ENCODE measurements at regions not wholly inside any gene's neighbourhood (a gene's known extent, or its start where the extent isn't known, plus 50 kb on each side); places are given as distances from the start of the nearest gene placed in this dataset.

GRCh38 chr3:168407381-168407780 lies 311.7 kb upstream of the GOLIM4 start:
- Mint-ChIP-seq H3K27ac (no peak overlapping the region), H3K9me3 (peaks cover 2% of the 10 kb centered on the region), H3K4me3 (no peak overlapping the region), H3K4me1 (no peaks in the 10 kb centered on the region), H3K27me3 (no peaks in the 10 kb centered on the region), H3K36me3 (no peaks in the 10 kb centered on the region)
- no peak for DNase-seq
- POLR2A ChIA-PET: no interaction called here
- no peak for ATAC-seq (ENCODE audit: low read depth)

- no peak for ATAC-seq (ENCODE audit: low read depth)
- Mint-ChIP-seq H3K36me3 (no peaks in the 10 kb centered on the region), H3K4me1 (no peaks in the 10 kb centered on the region), H3K27me3 (no peaks in the 10 kb centered on the region), H3K27ac (no peak overlapping the region), H3K9me3 (peaks cover under 1% of the 10 kb centered on the region), H3K4me3 (no peak overlapping the region)
- DNase-seq: no peak
- POLR2A ChIA-PET: no interaction called here
Measured at GRCh38 chr3:168405288-168405687, 309.6 kb upstream of the GOLIM4 start.

- DNase-seq (no peak), ATAC-seq (ENCODE audit: low read depth) (no peak)
- H3K36me3 Mint-ChIP-seq: no peaks in the 10 kb centered on the region
- H3K27me3 Mint-ChIP-seq: no peaks in the 10 kb centered on the region
- POLR2A ChIA-PET: no interaction called here
- H3K9me3 Mint-ChIP-seq: no peaks in the 10 kb centered on the region
- no peak overlapping the region for H3K27ac Mint-ChIP-seq
- H3K4me3 Mint-ChIP-seq: no peak overlapping the region
- no peaks in the 10 kb centered on the region for H3K4me1 Mint-ChIP-seq
Measured at GRCh38 chr3:168398371-168399025, 302.8 kb upstream of the GOLIM4 start.

GRCh38 chr3:168396861-168397260 lies 301.1 kb upstream of the GOLIM4 start:
- H3K27ac Mint-ChIP-seq: no peak overlapping the region
- no peaks in the 10 kb centered on the region for H3K9me3 Mint-ChIP-seq
- ATAC-seq (ENCODE audit: low read depth) (no peak), DNase-seq (no peak)
- H3K27me3 Mint-ChIP-seq: no peaks in the 10 kb centered on the region
- no peak overlapping the region for H3K4me3 Mint-ChIP-seq
- no peaks in the 10 kb centered on the region for H3K36me3 Mint-ChIP-seq
- H3K4me1 Mint-ChIP-seq: no peaks in the 10 kb centered on the region
- POLR2A ChIA-PET: no interaction called here

- no peak for DNase-seq
- no peak for ATAC-seq (ENCODE audit: low read depth)
- Mint-ChIP-seq H3K9me3 (no peaks in the 10 kb centered on the region), H3K27ac (no peak overlapping the region), H3K36me3 (no peaks in the 10 kb centered on the region), H3K4me1 (no peaks in the 10 kb centered on the region), H3K27me3 (no peaks in the 10 kb centered on the region), H3K4me3 (no peak overlapping the region)
- POLR2A ChIA-PET: no interaction called here
Measured at GRCh38 chr3:168395551-168395950, 299.8 kb upstream of the GOLIM4 start.

- POLR2A ChIA-PET: no interaction called here
- Mint-ChIP-seq H3K36me3 (no peaks in the 10 kb centered on the region), H3K27me3 (no peaks in the 10 kb centered on the region), H3K9me3 (no peaks in the 10 kb centered on the region), H3K27ac (no peak overlapping the region), H3K4me1 (no peaks in the 10 kb centered on the region), H3K4me3 (no peak overlapping the region)
- ATAC-seq (ENCODE audit: low read depth) (no peak), DNase-seq (no peak)
Measured at GRCh38 chr3:168394439-168394838, 298.7 kb upstream of the GOLIM4 start.

- H3K36me3 Mint-ChIP-seq: no peaks in the 10 kb centered on the region
- no peak overlapping the region for H3K4me3 Mint-ChIP-seq
- ATAC-seq (ENCODE audit: low read depth) (no peak), DNase-seq (no peak)
- no peaks in the 10 kb centered on the region for H3K27me3 Mint-ChIP-seq
- H3K27ac Mint-ChIP-seq: no peak overlapping the region
- H3K4me1 Mint-ChIP-seq: no peaks in the 10 kb centered on the region
- H3K9me3 Mint-ChIP-seq: peaks cover 6% of the 10 kb centered on the region
- POLR2A ChIA-PET: no interaction called here
Measured at GRCh38 chr3:168386301-168386700, 290.6 kb upstream of the GOLIM4 start.

- DNase-seq: no peak
- POLR2A ChIA-PET: no interaction called here
- Mint-ChIP-seq H3K27ac (no peak overlapping the region), H3K4me3 (no peak overlapping the region), H3K27me3 (no peaks in the 10 kb centered on the region), H3K9me3 (peaks cover 6% of the 10 kb centered on the region), H3K36me3 (no peaks in the 10 kb centered on the region), H3K4me1 (no peaks in the 10 kb centered on the region)
- ATAC-seq (ENCODE audit: low read depth): no peak
Measured at GRCh38 chr3:168384990-168385389, 289.3 kb upstream of the GOLIM4 start.

- POLR2A ChIA-PET: no interaction called here
- H3K4me3 Mint-ChIP-seq: no peak overlapping the region
- H3K36me3 Mint-ChIP-seq: no peaks in the 10 kb centered on the region
- H3K9me3 Mint-ChIP-seq: peaks cover 3% of the 10 kb centered on the region
- ATAC-seq (ENCODE audit: low read depth): no peak
- no peak overlapping the region for H3K27ac Mint-ChIP-seq
- H3K27me3 Mint-ChIP-seq: no peaks in the 10 kb centered on the region
- no peaks in the 10 kb centered on the region for H3K4me1 Mint-ChIP-seq
- DNase-seq: no peak
Measured at GRCh38 chr3:168383573-168383972, 287.8 kb upstream of the GOLIM4 start.

GRCh38 chr3:168371846-168372245 lies 276.1 kb upstream of the GOLIM4 start:
- Mint-ChIP-seq H3K4me3 (no peak overlapping the region), H3K36me3 (no peaks in the 10 kb centered on the region), H3K4me1 (no peaks in the 10 kb centered on the region), H3K27me3 (no peaks in the 10 kb centered on the region), H3K9me3 (peaks cover 2% of the 10 kb centered on the region), H3K27ac (no peak overlapping the region)
- DNase-seq (no peak), ATAC-seq (ENCODE audit: low read depth) (no peak)
- POLR2A ChIA-PET: no interaction called here

GRCh38 chr3:168364967-168365366 lies 269.2 kb upstream of the GOLIM4 start:
- no peaks in the 10 kb centered on the region for H3K36me3 Mint-ChIP-seq
- H3K27me3 Mint-ChIP-seq: no peaks in the 10 kb centered on the region
- ATAC-seq (ENCODE audit: low read depth) (no peak), DNase-seq (no peak)
- POLR2A ChIA-PET: no interaction called here
- H3K4me3 Mint-ChIP-seq: no peak overlapping the region
- no peaks in the 10 kb centered on the region for H3K9me3 Mint-ChIP-seq
- no peaks in the 10 kb centered on the region for H3K4me1 Mint-ChIP-seq
- no peak overlapping the region for H3K27ac Mint-ChIP-seq

GRCh38 chr3:168362661-168363247 lies 267.0 kb upstream of the GOLIM4 start:
- Mint-ChIP-seq H3K9me3 (no peaks in the 10 kb centered on the region), H3K27ac (no peak overlapping the region), H3K36me3 (no peaks in the 10 kb centered on the region), H3K27me3 (no peaks in the 10 kb centered on the region), H3K4me3 (no peak overlapping the region), H3K4me1 (no peaks in the 10 kb centered on the region)
- ATAC-seq (ENCODE audit: low read depth) (no peak), DNase-seq (no peak)
- POLR2A ChIA-PET: no interaction called here

GRCh38 chr3:168362156-168362555 lies 266.4 kb upstream of the GOLIM4 start:
- no peak for DNase-seq
- Mint-ChIP-seq H3K4me1 (no peaks in the 10 kb centered on the region), H3K27ac (no peak overlapping the region), H3K4me3 (no peak overlapping the region), H3K36me3 (no peaks in the 10 kb centered on the region), H3K27me3 (no peaks in the 10 kb centered on the region), H3K9me3 (no peaks in the 10 kb centered on the region)
- POLR2A ChIA-PET: no interaction called here
- ATAC-seq (ENCODE audit: low read depth): no peak

GRCh38 chr3:168360993-168361392 lies 265.3 kb upstream of the GOLIM4 start:
- DNase-seq (no peak), ATAC-seq (ENCODE audit: low read depth) (no peak)
- Mint-ChIP-seq H3K27ac (no peak overlapping the region), H3K9me3 (no peaks in the 10 kb centered on the region), H3K4me1 (no peaks in the 10 kb centered on the region), H3K4me3 (no peak overlapping the region), H3K36me3 (no peaks in the 10 kb centered on the region), H3K27me3 (no peaks in the 10 kb centered on the region)
- POLR2A ChIA-PET: no interaction called here
